ENCODE measurements at regions not wholly inside any gene's neighbourhood (a gene's known extent, or its start where the extent isn't known, plus 50 kb on each side); places are given as distances from the start of the nearest gene placed in this dataset.

DNA sequence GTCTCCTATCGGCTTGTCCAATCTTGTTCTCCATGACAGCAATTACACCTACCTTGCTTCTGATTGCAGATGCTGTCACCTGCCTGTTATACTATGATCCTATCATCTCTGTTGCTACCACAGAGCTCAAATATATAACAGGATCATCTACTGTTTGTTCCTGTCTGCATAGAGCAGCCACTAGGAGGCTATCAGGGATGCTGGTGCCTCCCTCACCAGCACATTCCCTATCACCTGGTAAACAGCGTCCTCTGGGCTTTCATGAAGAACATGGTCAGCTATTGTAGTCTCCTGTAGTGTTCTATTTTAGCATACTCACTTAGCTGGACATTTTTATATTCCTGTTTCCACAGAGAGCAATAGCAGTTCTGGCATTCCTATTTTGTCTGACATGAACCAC, 87.8 kb upstream of the FAT3 start:
- Mint-ChIP-seq H3K27ac (no peak overlapping the region), H3K27me3 (ENCODE audit: low read depth in 3 of 3) (no peaks in the 10 kb centered on the region), H3K4me1 (no peaks in the 10 kb centered on the region), H3K36me3 (no peaks in the 10 kb centered on the region), H3K4me3 (no peak overlapping the region), H3K9me3 (peaks cover 0 to 3% (median 1%) of the 10 kb centered on the region in 7 donors)
- Histone ChIP-seq H3K27ac (ENCODE audit: low read depth in 1 of 2, low read length in 2 of 2) (no peak overlapping the region), H3K27me3 (ENCODE audit: control insufficient read depth in 2 of 2, insufficient read depth in 2 of 2, low read length in 2 of 2) (no peaks in the 10 kb centered on the region), H2AFZ (ENCODE audit: insufficient read depth, low read depth, low read length, poor library complexity, severe bottlenecking) (no peak overlapping the region), H3K79me2 (ENCODE audit: insufficient read depth, low read length) (no peaks in the 10 kb centered on the region), H3K36me3 (replicated peaks in 1 of 2; ENCODE audit: control insufficient read depth in 1 of 2, insufficient read depth in 2 of 2, low read length in 2 of 2) (no peaks in the 10 kb centered on the region), H3K4me1 (ENCODE audit: control insufficient read depth in 1 of 2, insufficient read depth in 2 of 2, low read length in 2 of 2) (no peaks in the 10 kb centered on the region), H3K9me3 (replicated peaks in 1 of 2; ENCODE audit: control insufficient read depth in 1 of 2, insufficient read depth in 1 of 2, low read length in 2 of 2) (peaks cover 0 to 1% of the 10 kb centered on the region in 2 donors), H4K20me1 (ENCODE audit: insufficient read depth, low read length) (no peaks in the 10 kb centered on the region), H3K9ac (ENCODE audit: insufficient read depth, low read length, poor library complexity, severe bottlenecking) (no peak overlapping the region), H3K4me2 (replicated peaks; ENCODE audit: extremely low read depth, low read length, poor library complexity, severe bottlenecking) (no peak overlapping the region), H3K4me3 (replicated peaks in 1 of 3; ENCODE audit: low read depth in 2 of 3, low read length in 3 of 3) (no peak overlapping the region)
- 90% methylated on average over 2 of the region's 2 CpGs for WGBS (ENCODE audit: insufficient coverage)
- TF ChIP-seq, protein P1, sequence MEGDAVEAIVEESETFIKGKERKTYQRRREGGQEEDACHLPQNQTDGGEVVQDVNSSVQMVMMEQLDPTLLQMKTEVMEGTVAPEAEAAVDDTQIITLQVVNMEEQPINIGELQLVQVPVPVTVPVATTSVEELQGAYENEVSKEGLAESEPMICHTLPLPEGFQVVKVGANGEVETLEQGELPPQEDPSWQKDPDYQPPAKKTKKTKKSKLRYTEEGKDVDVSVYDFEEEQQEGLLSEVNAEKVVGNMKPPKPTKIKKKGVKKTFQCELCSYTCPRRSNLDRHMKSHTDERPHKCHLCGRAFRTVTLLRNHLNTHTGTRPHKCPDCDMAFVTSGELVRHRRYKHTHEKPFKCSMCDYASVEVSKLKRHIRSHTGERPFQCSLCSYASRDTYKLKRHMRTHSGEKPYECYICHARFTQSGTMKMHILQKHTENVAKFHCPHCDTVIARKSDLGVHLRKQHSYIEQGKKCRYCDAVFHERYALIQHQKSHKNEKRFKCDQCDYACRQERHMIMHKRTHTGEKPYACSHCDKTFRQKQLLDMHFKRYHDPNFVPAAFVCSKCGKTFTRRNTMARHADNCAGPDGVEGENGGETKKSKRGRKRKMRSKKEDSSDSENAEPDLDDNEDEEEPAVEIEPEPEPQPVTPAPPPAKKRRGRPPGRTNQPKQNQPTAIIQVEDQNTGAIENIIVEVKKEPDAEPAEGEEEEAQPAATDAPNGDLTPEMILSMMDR (IDR thresholded peaks at IDR 0.05) = no peak
- intact Hi-C loops (cut with micrococcal nuclease) = no loop called here
- no peak for DNase-seq

- peaks cover 0 to 2% (median 0%) of the 10 kb centered on the region in 3 donors for H3K27me3 Mint-ChIP-seq (ENCODE audit: low read depth in 3 of 3)
- H3K36me3 Mint-ChIP-seq = no peaks in the 10 kb centered on the region
- Histone ChIP-seq H3K4me3 (replicated peaks in 1 of 3; ENCODE audit: low read depth in 2 of 3, low read length in 3 of 3) (no peak overlapping the region), H3K9me3 (replicated peaks in 1 of 2; ENCODE audit: control insufficient read depth in 1 of 2, insufficient read depth in 1 of 2, low read length in 2 of 2) (peaks cover 0 to 5% of the 10 kb centered on the region in 2 donors), H3K4me2 (replicated peaks; ENCODE audit: extremely low read depth, low read length, poor library complexity, severe bottlenecking) (no peak overlapping the region), H3K36me3 (replicated peaks in 1 of 2; ENCODE audit: control insufficient read depth in 1 of 2, insufficient read depth in 2 of 2, low read length in 2 of 2) (no peaks in the 10 kb centered on the region), H3K9ac (ENCODE audit: insufficient read depth, low read length, poor library complexity, severe bottlenecking) (no peak overlapping the region), H3K79me2 (ENCODE audit: insufficient read depth, low read length) (no peaks in the 10 kb centered on the region), H3K27me3 (ENCODE audit: control insufficient read depth in 2 of 2, insufficient read depth in 2 of 2, low read length in 2 of 2) (no peaks in the 10 kb centered on the region), H3K4me1 (ENCODE audit: control insufficient read depth in 1 of 2, insufficient read depth in 2 of 2, low read length in 2 of 2) (no peaks in the 10 kb centered on the region), H2AFZ (ENCODE audit: insufficient read depth, low read depth, low read length, poor library complexity, severe bottlenecking) (no peak overlapping the region), H4K20me1 (ENCODE audit: insufficient read depth, low read length) (no peaks in the 10 kb centered on the region), H3K27ac (ENCODE audit: low read depth in 1 of 2, low read length in 2 of 2) (no peak overlapping the region)
- no peaks in the 10 kb centered on the region for H3K4me1 Mint-ChIP-seq
- WGBS (ENCODE audit: insufficient coverage) = 71% methylated on average over 4 of the region's 4 CpGs
- peaks cover 0 to 5% (median 1%) of the 10 kb centered on the region in 7 donors for H3K9me3 Mint-ChIP-seq
- intact Hi-C loops (cut with micrococcal nuclease) = no loop called here
- H3K27ac Mint-ChIP-seq = peak overlapping the region in 1 of 7 donors; percentile 2
- H3K4me3 Mint-ChIP-seq = no peak overlapping the region
- TF ChIP-seq, protein P1 (IDR thresholded peaks at IDR 0.05) = no peak
- no peak for DNase-seq
These were observed 93.2 kb upstream of the FAT3 start for GRCh38 chr11:92131289-92131865.

Measured in CD14-positive monocyte (primary cell).